OCI-LY3 (cell line): ENCODE measurements at regions not wholly inside any gene's neighbourhood (a gene's known extent, or its start where the extent isn't known, plus 50 kb on each side); places are given as distances from the start of the nearest gene placed in this dataset.

Experiments
- H2AFZ ChIP-seq: fragments of 200-600, 300-600 bp; shearing (Covaris generic); 2 replicates; pipeline ENCODE4 v1.6.0; 2014; ENCODE audit warnings: antibody characterized with exemption, low read depth, low read length
- H3K27ac ChIP-seq: fragments of 200-600, 300-600 bp; sonication (generic); 2 replicates; pipeline ENCODE4 v1.5.1; 2014; ENCODE audit warnings: mild to moderate bottlenecking, low read length, moderate library complexity, mixed read lengths
- H3K27me3 ChIP-seq: fragments of 200-600, 300-600 bp; sonication (generic); 2 replicates; pipeline ENCODE4 v1.6.1; 2014; ENCODE audit warnings: low read depth, low read length, mixed read lengths
- H3K36me3 ChIP-seq: fragments of 200-600, 300-600 bp; sonication (generic); replicated peaks from 2 replicates; pipeline ENCODE3; 2014; ENCODE audit warnings: low read depth, low read length, mixed read lengths
- H3K4me1 ChIP-seq: fragments of 300-600, 200-600 bp; sonication (generic); 2 replicates; pipeline ENCODE4 v1.6.1; 2014; ENCODE audit warnings: low read length, mixed read lengths
- H3K4me2 ChIP-seq: fragments of 200-600, 300-600 bp; sonication (generic); 2 replicates; pipeline ENCODE4 v1.6.1; 2014; ENCODE audit warnings: low read length, mixed read lengths
- H3K4me3 ChIP-seq: fragments of 300-600, 200-600 bp; sonication (generic); 2 replicates; pipeline ENCODE4 v1.5.1; 2014; ENCODE audit warnings: antibody characterized with exemption, mild to moderate bottlenecking, low read length, moderate library complexity
- H3K79me2 ChIP-seq: fragments of 300-600, 200-600 bp; shearing (Covaris generic); 2 replicates; pipeline ENCODE4 v1.6.1; 2014; ENCODE audit warnings: mild to moderate bottlenecking, low read length, mixed read lengths
- H3K9ac ChIP-seq: fragments of 300-600, 200-600 bp; shearing (Covaris generic); 2 replicates; pipeline ENCODE4 v1.6.0; 2014; ENCODE audit warnings: mild to moderate bottlenecking, low read length, moderate library complexity
- H3K9me3 ChIP-seq: fragments of 200-600, 300-600 bp; shearing (Covaris generic); 2 replicates; pipeline ENCODE4 v1.6.1; 2014; ENCODE audit warnings: low read length, mixed read lengths; ENCODE audit not compliant: insufficient read depth
- H4K20me1 ChIP-seq: fragments of 200-600, 300-600 bp; sonication (generic); 2 replicates; pipeline ENCODE4 v1.6.1; 2016; ENCODE audit warnings: low read length, mixed read lengths; ENCODE audit not compliant: insufficient read depth
- EZH2phosphoT487 ChIP-seq: fragments of 200-600 bp; shearing (Covaris generic); IDR thresholded peaks from 2 replicates; pipeline ENCODE4 v1.6.1; 2018; ENCODE audit warnings: antibody characterized with exemption, mixed run types, low read depth
- TF ChIP-seq, protein P1 (sequence below): fragments of 200-600, 300-600 bp; sonication (generic); IDR thresholded peaks from 2 replicates; pipeline ENCODE4 v1.5.1; 2014; ENCODE audit warnings: antibody characterized with exemption, low read length, low read depth

DNA sequence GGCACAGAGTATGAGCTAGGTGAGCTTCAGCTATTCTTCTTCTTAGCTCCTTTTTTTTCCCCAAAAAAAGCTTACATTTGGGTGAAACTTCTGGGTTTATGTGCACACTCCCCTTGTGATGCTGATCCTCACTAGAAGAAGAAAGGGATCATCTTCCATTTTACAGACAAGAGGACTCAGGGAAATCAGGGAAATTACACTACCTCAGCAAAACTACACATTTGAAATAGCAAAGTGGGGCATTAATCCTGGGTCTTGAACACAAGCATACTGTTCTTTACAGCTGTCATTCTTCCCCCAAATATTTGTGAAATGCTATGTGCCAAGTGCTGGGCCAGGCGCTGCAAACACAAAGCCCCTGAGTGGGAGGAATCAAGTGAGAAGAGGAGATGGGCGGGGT lies 68.6 kb upstream of the NFIL3 start:
- peaks cover 9% of the 10 kb centered on the region for H3K27me3 ChIP-seq

DNA sequence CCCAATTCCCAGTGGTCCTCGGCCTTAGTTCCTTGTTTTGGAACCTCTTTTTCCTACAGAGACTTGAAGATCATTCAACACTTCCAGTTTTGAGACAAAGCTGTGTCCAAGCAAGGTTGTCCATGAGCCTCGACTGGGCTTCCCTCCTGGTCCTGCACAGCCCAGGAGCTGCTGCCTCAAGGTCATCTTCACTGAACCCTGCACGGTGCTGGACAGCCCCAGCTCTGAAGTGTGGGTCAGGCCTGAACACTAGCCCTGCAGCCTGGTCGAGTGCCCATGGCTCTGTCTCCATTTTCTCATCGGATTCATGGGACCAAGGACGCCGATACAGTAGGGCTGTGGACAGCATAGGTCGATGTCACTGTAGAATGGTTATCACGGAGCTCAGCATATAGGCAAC lies 68.0 kb upstream of the NFIL3 start:
- H3K27me3 ChIP-seq = peaks cover 9% of the 10 kb centered on the region
- no peak overlapping the region for H3K9ac ChIP-seq

More for the DNA sequence above, 68.6 kb upstream of the NFIL3 start:
- H3K27ac ChIP-seq = no peak overlapping the region
- H3K9ac ChIP-seq = no peak overlapping the region
- H3K36me3 ChIP-seq = no peaks in the 10 kb centered on the region
- H3K4me2 ChIP-seq = no peak overlapping the region
- H3K4me1 ChIP-seq = no peaks in the 10 kb centered on the region
- TF ChIP-seq, protein P1, sequence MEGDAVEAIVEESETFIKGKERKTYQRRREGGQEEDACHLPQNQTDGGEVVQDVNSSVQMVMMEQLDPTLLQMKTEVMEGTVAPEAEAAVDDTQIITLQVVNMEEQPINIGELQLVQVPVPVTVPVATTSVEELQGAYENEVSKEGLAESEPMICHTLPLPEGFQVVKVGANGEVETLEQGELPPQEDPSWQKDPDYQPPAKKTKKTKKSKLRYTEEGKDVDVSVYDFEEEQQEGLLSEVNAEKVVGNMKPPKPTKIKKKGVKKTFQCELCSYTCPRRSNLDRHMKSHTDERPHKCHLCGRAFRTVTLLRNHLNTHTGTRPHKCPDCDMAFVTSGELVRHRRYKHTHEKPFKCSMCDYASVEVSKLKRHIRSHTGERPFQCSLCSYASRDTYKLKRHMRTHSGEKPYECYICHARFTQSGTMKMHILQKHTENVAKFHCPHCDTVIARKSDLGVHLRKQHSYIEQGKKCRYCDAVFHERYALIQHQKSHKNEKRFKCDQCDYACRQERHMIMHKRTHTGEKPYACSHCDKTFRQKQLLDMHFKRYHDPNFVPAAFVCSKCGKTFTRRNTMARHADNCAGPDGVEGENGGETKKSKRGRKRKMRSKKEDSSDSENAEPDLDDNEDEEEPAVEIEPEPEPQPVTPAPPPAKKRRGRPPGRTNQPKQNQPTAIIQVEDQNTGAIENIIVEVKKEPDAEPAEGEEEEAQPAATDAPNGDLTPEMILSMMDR = no peak
- H2AFZ ChIP-seq = no peak overlapping the region
- no peaks in the 10 kb centered on the region for H3K9me3 ChIP-seq
- no peaks in the 10 kb centered on the region for H4K20me1 ChIP-seq
- no peaks in the 10 kb centered on the region for H3K79me2 ChIP-seq
- H3K4me3 ChIP-seq = no peak overlapping the region

DNA sequence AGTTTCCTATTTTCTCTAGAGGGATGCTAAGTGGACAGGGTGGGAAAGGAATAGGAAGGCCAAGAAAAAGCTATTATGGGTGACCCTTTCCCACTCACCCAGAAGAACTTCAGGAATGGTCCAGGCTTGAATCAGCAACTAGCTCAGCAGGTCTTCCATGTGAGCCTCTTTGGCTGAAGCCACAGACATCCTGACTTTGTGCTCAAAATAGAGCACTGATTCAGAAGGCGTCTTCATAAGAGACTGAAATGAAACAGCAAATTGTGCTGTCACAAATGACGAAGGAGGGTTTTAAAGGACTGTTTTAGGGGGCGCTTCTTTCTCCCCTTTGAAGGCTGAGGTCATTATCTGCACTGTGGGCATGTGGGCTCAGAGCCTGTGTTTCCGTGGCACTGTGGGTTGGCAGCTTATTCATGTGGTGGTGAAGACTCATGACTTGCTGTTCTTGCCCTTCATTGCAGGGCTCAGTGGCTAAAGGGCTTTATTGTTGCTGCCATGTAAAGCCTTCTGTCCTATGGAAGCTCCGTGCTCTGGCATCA lies 65.8 kb upstream of the NFIL3 start:
- Histone ChIP-seq H3K4me1 (no peaks in the 10 kb centered on the region), H3K27ac (no peak overlapping the region), H3K9ac (no peak overlapping the region), H3K4me2 (no peak overlapping the region), H4K20me1 (no peaks in the 10 kb centered on the region), H3K27me3 (peaks cover 9% of the 10 kb centered on the region), H3K4me3 (no peak overlapping the region), H3K79me2 (no peaks in the 10 kb centered on the region), H2AFZ (no peak overlapping the region), H3K36me3 (no peaks in the 10 kb centered on the region), H3K9me3 (no peaks in the 10 kb centered on the region)
- TF ChIP-seq, protein P1 = no peak
- TF ChIP-seq EZH2phosphoT487 = no peak

More for the DNA sequence above, 68.0 kb upstream of the NFIL3 start:
- H3K9me3 ChIP-seq = no peaks in the 10 kb centered on the region
- no peaks in the 10 kb centered on the region for H3K4me1 ChIP-seq
- no peak overlapping the region for H2AFZ ChIP-seq
- no peak overlapping the region for H3K4me2 ChIP-seq
- TF ChIP-seq, protein P1 = no peak
- no peak for TF ChIP-seq EZH2phosphoT487
- no peak overlapping the region for H3K4me3 ChIP-seq
- no peaks in the 10 kb centered on the region for H3K79me2 ChIP-seq
- H4K20me1 ChIP-seq = no peaks in the 10 kb centered on the region
- no peaks in the 10 kb centered on the region for H3K36me3 ChIP-seq
- no peak overlapping the region for H3K27ac ChIP-seq

DNA sequence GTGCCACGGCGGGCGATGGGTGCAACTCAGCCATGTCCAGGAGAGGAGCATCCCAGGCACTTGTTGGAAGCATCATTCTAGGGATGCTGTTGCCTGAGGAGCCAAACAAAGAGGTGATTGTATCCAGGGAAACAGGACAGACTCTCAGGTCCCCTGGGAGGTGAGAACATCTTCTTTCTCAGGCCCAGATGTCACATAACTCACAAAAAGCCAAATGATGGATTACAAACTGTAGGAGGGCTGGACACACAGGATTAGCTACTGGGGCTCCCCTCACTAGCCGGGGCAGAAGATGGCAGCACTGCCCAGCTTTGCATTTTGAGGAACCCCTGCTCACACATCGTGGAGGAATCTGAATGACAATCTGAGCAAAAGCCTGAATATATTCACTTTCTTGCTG lies 64.7 kb upstream of the NFIL3 start:
- H3K27me3 ChIP-seq = peaks cover 9% of the 10 kb centered on the region
- H3K9me3 ChIP-seq = no peaks in the 10 kb centered on the region
- H3K9ac ChIP-seq = no peak overlapping the region
- no peak overlapping the region for H2AFZ ChIP-seq
- no peak for TF ChIP-seq EZH2phosphoT487
- TF ChIP-seq, protein P1 = peak; percentile 41
- H3K79me2 ChIP-seq = no peaks in the 10 kb centered on the region
- no peaks in the 10 kb centered on the region for H3K36me3 ChIP-seq
- H3K4me1 ChIP-seq = no peaks in the 10 kb centered on the region
- H3K27ac ChIP-seq = no peak overlapping the region
- no peak overlapping the region for H3K4me3 ChIP-seq
- no peak overlapping the region for H3K4me2 ChIP-seq
- no peaks in the 10 kb centered on the region for H4K20me1 ChIP-seq
